ENCODE measurements at regions not wholly inside any gene's neighbourhood (a gene's known extent, or its start where the extent isn't known, plus 50 kb on each side); places are given as distances from the start of the nearest gene placed in this dataset.

DNA sequence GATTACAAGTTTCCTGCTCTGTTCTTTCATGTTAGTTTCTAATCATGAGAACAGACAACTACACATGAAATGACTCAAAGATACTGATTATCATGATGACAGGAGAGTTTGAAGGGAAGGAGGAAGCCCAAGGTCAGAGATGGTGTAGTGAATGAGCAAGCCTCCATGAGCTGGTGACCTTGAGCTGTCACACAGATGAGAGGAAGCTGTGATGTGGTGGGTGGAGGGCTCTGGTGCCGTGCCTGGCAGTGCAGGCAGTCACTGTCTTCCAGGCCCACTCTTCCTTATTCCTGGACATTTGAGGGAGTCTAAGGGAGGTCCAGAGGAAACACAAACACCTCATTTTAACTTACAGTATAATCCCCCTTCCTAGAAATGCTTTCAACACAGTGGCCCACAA is 133.4 kb upstream of the ROPN1 start:
- Histone ChIP-seq H3K27me3 (replicated peaks in 1 of 2; ENCODE audit: control insufficient read depth in 2 of 2, extremely low read depth in 1 of 2, insufficient read depth in 2 of 2, low read length in 1 of 2) (peaks cover 0 to 3% of the 10 kb centered on the region in 2 experiments), H3K4me1 (ENCODE audit: control insufficient read depth in 1 of 2, extremely low read depth in 1 of 2, insufficient read depth in 2 of 2, low read length in 2 of 2) (no peaks in the 10 kb centered on the region), H3K36me3 (ENCODE audit: control insufficient read depth in 2 of 2, extremely low read depth in 1 of 2, insufficient read depth in 1 of 2, low read length in 1 of 2) (no peaks in the 10 kb centered on the region), H3K9me3 (no peaks in the 10 kb centered on the region), H3K4me3 (ENCODE audit: control insufficient read depth in 1 of 2, extremely low read depth in 1 of 2, low read length in 1 of 2) (no peak overlapping the region), H3K27ac (ENCODE audit: low read length) (no peak overlapping the region)
- DNase-seq, result no peak
- ChIA-PET POLR2A (interaction anchor here in 1 of 2 donors (0.6 kb wide), 1 partner anchor 138 kb away, joined by 3 read pairs; no protein-coding TSS in a partner anchor), CTCF (no interaction called here)
- Mint-ChIP-seq H3K27ac (no peak overlapping the region), H3K36me3 (no peaks in the 10 kb centered on the region), H3K9me3 (no peaks in the 10 kb centered on the region), H3K4me1 (no peaks in the 10 kb centered on the region), H3K27me3 (peaks cover 8 to 18% of the 10 kb centered on the region in 2 donors), H3K4me3 (no peak overlapping the region)
- ATAC-seq (replicated peaks in 1 of 4), result no peak
- no CpG with 5 or more reads among the region's 1 CpG for WGBS (ENCODE audit: insufficient coverage)

DNA sequence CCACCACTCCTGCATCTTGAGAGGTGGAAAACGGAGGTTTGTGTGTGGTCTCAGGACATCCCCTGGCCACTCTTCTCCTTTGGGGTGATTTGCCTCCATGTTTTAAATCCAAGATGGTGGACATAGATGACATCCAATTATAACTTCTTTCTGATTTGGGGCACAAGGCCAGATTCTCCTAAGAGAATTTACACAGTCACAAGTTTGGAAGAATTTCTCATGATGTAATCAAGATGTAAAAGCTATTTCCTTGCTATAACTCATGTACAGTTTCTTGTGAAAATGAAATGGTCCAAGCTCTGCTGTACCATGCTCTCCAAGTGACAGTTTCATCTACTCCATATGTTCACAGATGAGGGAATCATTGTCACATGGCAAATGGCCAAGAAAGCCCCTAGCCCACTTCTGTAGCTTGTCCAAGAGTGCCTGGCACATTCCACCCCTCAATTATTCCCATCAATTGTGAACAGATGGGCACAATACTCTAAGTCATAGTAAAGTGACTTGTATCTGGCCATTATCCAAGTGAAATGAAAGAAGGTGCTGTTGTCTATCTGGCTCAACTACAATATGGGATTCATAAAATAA is 134.6 kb upstream of the ROPN1 start:
- CTCF ChIA-PET, result interaction anchor here (0.5 to 0.7 kb wide), 2 partner anchors 16 to 445 kb away, joined by 3 to 4 read pairs; no protein-coding TSS in a partner anchor
- no peaks in the 10 kb centered on the region for H3K36me3 Mint-ChIP-seq
- H3K27me3 Mint-ChIP-seq, result peaks cover 8 to 27% of the 10 kb centered on the region in 2 donors
- H3K4me3 Mint-ChIP-seq, result no peak overlapping the region
- H3K4me1 ChIP-seq (ENCODE audit: control insufficient read depth in 1 of 2, extremely low read depth in 1 of 2, insufficient read depth in 2 of 2, low read length in 2 of 2), result no peaks in the 10 kb centered on the region
- no peaks in the 10 kb centered on the region for H3K9me3 Mint-ChIP-seq
- no peak overlapping the region for H3K27ac ChIP-seq (ENCODE audit: low read length)
- no peaks in the 10 kb centered on the region for H3K4me1 Mint-ChIP-seq
- no peaks in the 10 kb centered on the region for H3K9me3 ChIP-seq
- H3K27ac Mint-ChIP-seq, result no peak overlapping the region
- no peak for DNase-seq
- no peak overlapping the region for H3K4me3 ChIP-seq (ENCODE audit: control insufficient read depth in 1 of 2, extremely low read depth in 1 of 2, low read length in 1 of 2)
- POLR2A ChIA-PET, result no interaction called here
- WGBS (ENCODE audit: insufficient coverage), result no CpG with 5 or more reads among the region's 1 CpG
- H3K27me3 ChIP-seq (replicated peaks in 1 of 2; ENCODE audit: control insufficient read depth in 2 of 2, extremely low read depth in 1 of 2, insufficient read depth in 2 of 2, low read length in 1 of 2), result peaks cover 0 to 3% of the 10 kb centered on the region in 2 experiments
- no peak for ATAC-seq (replicated peaks in 1 of 4)
- H3K36me3 ChIP-seq (ENCODE audit: control insufficient read depth in 2 of 2, extremely low read depth in 1 of 2, insufficient read depth in 1 of 2, low read length in 1 of 2), result no peaks in the 10 kb centered on the region

GRCh38 chr3:124131158-124131557 is 139.2 kb upstream of the ROPN1 start:
- Histone ChIP-seq H3K4me3 (ENCODE audit: control insufficient read depth in 1 of 2, extremely low read depth in 1 of 2, low read length in 1 of 2) (no peak overlapping the region), H3K27ac (ENCODE audit: low read length) (no peak overlapping the region), H3K9me3 (no peaks in the 10 kb centered on the region), H3K4me1 (ENCODE audit: control insufficient read depth in 1 of 2, extremely low read depth in 1 of 2, insufficient read depth in 2 of 2, low read length in 2 of 2) (no peaks in the 10 kb centered on the region), H3K27me3 (replicated peaks in 1 of 2; ENCODE audit: control insufficient read depth in 2 of 2, extremely low read depth in 1 of 2, insufficient read depth in 2 of 2, low read length in 1 of 2) (peaks cover 0 to 6% of the 10 kb centered on the region in 2 experiments), H3K36me3 (ENCODE audit: control insufficient read depth in 2 of 2, extremely low read depth in 1 of 2, insufficient read depth in 1 of 2, low read length in 1 of 2) (no peaks in the 10 kb centered on the region)
- ChIA-PET CTCF (no interaction called here), POLR2A (no interaction called here)
- Mint-ChIP-seq H3K27me3 (peaks cover 17 to 34% of the 10 kb centered on the region in 2 donors), H3K4me1 (no peaks in the 10 kb centered on the region), H3K36me3 (no peaks in the 10 kb centered on the region), H3K27ac (no peak overlapping the region), H3K9me3 (no peaks in the 10 kb centered on the region), H3K4me3 (no peak overlapping the region)
- no peak for ATAC-seq (replicated peaks in 1 of 4)
- DNase-seq, result no peak

DNA sequence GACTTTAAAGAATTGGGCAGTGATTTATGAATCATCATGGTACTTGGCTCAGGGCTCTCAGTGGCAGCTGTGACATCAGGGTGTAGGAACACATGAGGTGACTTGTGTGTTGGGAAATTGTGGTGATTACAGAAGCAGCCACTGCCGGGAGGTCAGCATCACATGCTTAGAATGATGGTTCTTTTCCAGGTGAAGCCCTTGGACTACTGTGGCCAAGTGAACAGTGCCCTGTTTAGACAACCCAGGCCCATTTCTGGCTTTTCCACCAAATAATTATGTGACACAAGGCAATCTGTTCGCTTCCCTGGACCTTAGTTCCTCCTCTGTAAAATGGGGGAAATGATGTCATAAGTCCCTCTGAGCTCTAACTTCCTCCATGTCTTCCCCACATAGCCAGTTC is 139.7 kb upstream of the ROPN1 start:
- no peaks in the 10 kb centered on the region for H3K4me1 ChIP-seq (ENCODE audit: control insufficient read depth in 1 of 2, extremely low read depth in 1 of 2, insufficient read depth in 2 of 2, low read length in 2 of 2)
- no CpG with 5 or more reads among the region's 2 CpGs for WGBS (ENCODE audit: insufficient coverage)
- peaks cover 17 to 34% of the 10 kb centered on the region in 2 donors for H3K27me3 Mint-ChIP-seq
- H3K9me3 ChIP-seq, result no peaks in the 10 kb centered on the region
- no peak overlapping the region for H3K27ac Mint-ChIP-seq
- no peaks in the 10 kb centered on the region for H3K9me3 Mint-ChIP-seq
- no peaks in the 10 kb centered on the region for H3K36me3 Mint-ChIP-seq
- H3K27ac ChIP-seq (ENCODE audit: low read length), result no peak overlapping the region
- H3K4me3 ChIP-seq (ENCODE audit: control insufficient read depth in 1 of 2, extremely low read depth in 1 of 2, low read length in 1 of 2), result no peak overlapping the region
- no peaks in the 10 kb centered on the region for H3K4me1 Mint-ChIP-seq
- ATAC-seq (replicated peaks in 1 of 4) (no peak), DNase-seq (no peak)
- no peak overlapping the region for H3K4me3 Mint-ChIP-seq
- POLR2A ChIA-PET, result no interaction called here
- CTCF ChIA-PET, result no interaction called here
- peaks cover 0 to 6% of the 10 kb centered on the region in 2 experiments for H3K27me3 ChIP-seq (replicated peaks in 1 of 2; ENCODE audit: control insufficient read depth in 2 of 2, extremely low read depth in 1 of 2, insufficient read depth in 2 of 2, low read length in 1 of 2)
- H3K36me3 ChIP-seq (ENCODE audit: control insufficient read depth in 2 of 2, extremely low read depth in 1 of 2, insufficient read depth in 1 of 2, low read length in 1 of 2), result no peaks in the 10 kb centered on the region

GRCh38 chr3:124132813-124133212 is 140.9 kb upstream of the ROPN1 start:
- Histone ChIP-seq H3K27me3 (replicated peaks in 1 of 2; ENCODE audit: control insufficient read depth in 2 of 2, extremely low read depth in 1 of 2, insufficient read depth in 2 of 2, low read length in 1 of 2) (peaks cover 0 to 12% of the 10 kb centered on the region in 2 experiments), H3K27ac (ENCODE audit: low read length) (no peak overlapping the region), H3K36me3 (ENCODE audit: control insufficient read depth in 2 of 2, extremely low read depth in 1 of 2, insufficient read depth in 1 of 2, low read length in 1 of 2) (no peaks in the 10 kb centered on the region), H3K4me3 (ENCODE audit: control insufficient read depth in 1 of 2, extremely low read depth in 1 of 2, low read length in 1 of 2) (no peak overlapping the region), H3K9me3 (no peaks in the 10 kb centered on the region), H3K4me1 (ENCODE audit: control insufficient read depth in 1 of 2, extremely low read depth in 1 of 2, insufficient read depth in 2 of 2, low read length in 2 of 2) (no peaks in the 10 kb centered on the region)
- WGBS (ENCODE audit: insufficient coverage), result no CpG with 5 or more reads among the region's 2 CpGs
- ATAC-seq (replicated peaks in 1 of 4), result no peak
- DNase-seq, result no peak
- peaks cover 19 to 38% of the 10 kb centered on the region in 2 donors for H3K27me3 Mint-ChIP-seq
- H3K4me3 Mint-ChIP-seq, result no peak overlapping the region
- H3K4me1 Mint-ChIP-seq, result no peaks in the 10 kb centered on the region
- no peaks in the 10 kb centered on the region for H3K9me3 Mint-ChIP-seq
- no peaks in the 10 kb centered on the region for H3K36me3 Mint-ChIP-seq
- no peak overlapping the region for H3K27ac Mint-ChIP-seq
- ChIA-PET POLR2A (no interaction called here), CTCF (no interaction called here)

DNA sequence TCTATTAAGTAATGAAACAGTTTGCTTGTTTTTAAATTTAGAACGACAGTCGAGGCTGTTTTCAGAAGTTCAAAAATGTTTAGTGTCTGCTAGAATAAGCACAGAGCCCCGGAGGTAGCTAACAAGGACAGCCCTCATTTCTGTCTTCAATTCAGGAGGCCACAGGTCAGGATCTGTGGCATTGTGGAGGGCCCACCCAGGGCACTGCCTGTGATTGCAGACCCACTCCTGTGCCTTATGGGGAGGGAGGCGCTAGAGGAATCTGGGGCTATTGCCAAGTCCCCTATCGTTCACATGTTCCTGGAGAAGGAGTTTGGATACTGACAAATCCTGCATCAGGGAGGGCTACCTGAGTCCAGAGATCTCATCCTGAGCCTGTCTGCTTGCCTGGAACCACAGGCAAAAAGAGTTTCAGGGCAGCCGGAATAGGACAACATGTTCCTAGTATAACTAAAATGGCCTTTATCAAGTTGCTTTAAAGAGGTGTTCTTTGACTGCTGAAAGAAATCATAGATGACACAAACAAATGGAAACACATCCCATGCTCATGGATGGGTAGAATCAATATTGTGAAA is 141.5 kb upstream of the ROPN1 start:
- ATAC-seq (replicated peaks in 1 of 4), result no peak
- no peak overlapping the region for H3K4me3 ChIP-seq (ENCODE audit: control insufficient read depth in 1 of 2, extremely low read depth in 1 of 2, low read length in 1 of 2)
- H3K27ac Mint-ChIP-seq, result no peak overlapping the region
- no peaks in the 10 kb centered on the region for H3K4me1 Mint-ChIP-seq
- peaks cover 0 to 12% of the 10 kb centered on the region in 2 experiments for H3K27me3 ChIP-seq (replicated peaks in 1 of 2; ENCODE audit: control insufficient read depth in 2 of 2, extremely low read depth in 1 of 2, insufficient read depth in 2 of 2, low read length in 1 of 2)
- no peak for DNase-seq
- H3K4me1 ChIP-seq (ENCODE audit: control insufficient read depth in 1 of 2, extremely low read depth in 1 of 2, insufficient read depth in 2 of 2, low read length in 2 of 2), result no peaks in the 10 kb centered on the region
- no peaks in the 10 kb centered on the region for H3K9me3 Mint-ChIP-seq
- POLR2A ChIA-PET, result no interaction called here
- no peak overlapping the region for H3K27ac ChIP-seq (ENCODE audit: low read length)
- WGBS (ENCODE audit: insufficient coverage), result 71% methylated on average over 3 of the region's 6 CpGs
- H3K4me3 Mint-ChIP-seq, result no peak overlapping the region
- H3K9me3 ChIP-seq, result no peaks in the 10 kb centered on the region
- H3K36me3 ChIP-seq (ENCODE audit: control insufficient read depth in 2 of 2, extremely low read depth in 1 of 2, insufficient read depth in 1 of 2, low read length in 1 of 2), result no peaks in the 10 kb centered on the region
- H3K27me3 Mint-ChIP-seq, result peaks cover 19 to 38% of the 10 kb centered on the region in 2 donors
- no peaks in the 10 kb centered on the region for H3K36me3 Mint-ChIP-seq
- CTCF ChIA-PET, result no interaction called here

GRCh38 chr3:124137216-124137615 is 145.3 kb upstream of the ROPN1 start:
- ChIA-PET CTCF (no interaction called here), POLR2A (no interaction called here)
- no peak overlapping the region for H3K27ac ChIP-seq (ENCODE audit: low read length)
- ATAC-seq (replicated peaks in 1 of 4) (no peak), DNase-seq (no peak)
- Mint-ChIP-seq H3K36me3 (no peaks in the 10 kb centered on the region), H3K27me3 (peaks cover 9 to 11% of the 10 kb centered on the region in 2 donors), H3K9me3 (no peaks in the 10 kb centered on the region), H3K27ac (no peak overlapping the region), H3K4me1 (no peaks in the 10 kb centered on the region), H3K4me3 (no peak overlapping the region)
- H3K36me3 ChIP-seq (ENCODE audit: control insufficient read depth in 2 of 2, extremely low read depth in 1 of 2, insufficient read depth in 1 of 2, low read length in 1 of 2), result no peaks in the 10 kb centered on the region
- H3K4me3 ChIP-seq (ENCODE audit: control insufficient read depth in 1 of 2, extremely low read depth in 1 of 2, low read length in 1 of 2), result no peak overlapping the region
- H3K9me3 ChIP-seq, result no peaks in the 10 kb centered on the region
- H3K4me1 ChIP-seq (ENCODE audit: control insufficient read depth in 1 of 2, extremely low read depth in 1 of 2, insufficient read depth in 2 of 2, low read length in 2 of 2), result no peaks in the 10 kb centered on the region
- H3K27me3 ChIP-seq (replicated peaks in 1 of 2; ENCODE audit: control insufficient read depth in 2 of 2, extremely low read depth in 1 of 2, insufficient read depth in 2 of 2, low read length in 1 of 2), result peaks cover 0 to 12% of the 10 kb centered on the region in 2 experiments

Measured in T-cell (primary cell).